Fibroblast of pulmonary artery (primary cell): ENCODE measurements at regions not wholly inside any gene's neighbourhood (a gene's known extent, or its start where the extent isn't known, plus 50 kb on each side); places are given as distances from the start of the nearest gene placed in this dataset.
"Not testable (repeated sequence)": the region's sequence is repeated elsewhere in the genome, so short reads cannot be mapped to it uniquely, and the experiment has no call there.

Experiments
- DNase-seq: peaks from one replicate; pipeline ENCODE4 v3.0.0-alpha.2; 2010; ENCODE audit warnings: low read depth
- H3K4me3 ChIP-seq: replicated peaks from 2 replicates; pipeline ENCODE4 v1.5.1; 2011; ENCODE audit warnings: low read depth, mild to moderate bottlenecking, control low read depth, low read length, moderate library complexity
- CTCF ChIP-seq: IDR thresholded peaks from 2 replicates; pipeline ENCODE4 v1.5.1; 2011; ENCODE audit warnings: mild to moderate bottlenecking, control low read depth, low read length, inconsistent platforms; ENCODE audit errors: missing control alignments

GRCh38 chr6:14383393-14384174 is 266.0 kb downstream of the CD83 start:
- no peak for TF ChIP-seq CTCF
- no peak for DNase-seq
- H3K4me3 ChIP-seq = no peak overlapping the region

- no peak overlapping the region for H3K4me3 ChIP-seq
- no peak for TF ChIP-seq CTCF
- no peak for DNase-seq
Measured at GRCh38 chr6:14384175-14384949, 266.8 kb downstream of the CD83 start.

GRCh38 chr6:14386263-14386662 is 268.7 kb downstream of the CD83 start:
- TF ChIP-seq CTCF = no peak
- H3K4me3 ChIP-seq = no peak overlapping the region

GRCh38 chr6:14386668-14387067 is 269.1 kb downstream of the CD83 start:
- no peak for DNase-seq
- no peak for TF ChIP-seq CTCF
- no peak overlapping the region for H3K4me3 ChIP-seq

More at GRCh38 chr6:14386263-14386662, 268.7 kb downstream of the CD83 start:
- DNase-seq = no peak

- no peak overlapping the region for H3K4me3 ChIP-seq
- no peak for DNase-seq
- TF ChIP-seq CTCF = no peak
Measured at GRCh38 chr6:14388371-14388770, 270.8 kb downstream of the CD83 start.

- H3K4me3 ChIP-seq, DNase-seq: not testable (repeated sequence)
Measured at GRCh38 chr6:14389776-14390175, 272.2 kb downstream of the CD83 start.

GRCh38 chr6:14390805-14391204 is 273.2 kb downstream of the CD83 start:
- TF ChIP-seq CTCF = no peak
- no peak overlapping the region for H3K4me3 ChIP-seq
- no peak for DNase-seq
